Peyer's patch (tissue), 4 donors: ENCODE measurements at regions not wholly inside any gene's neighbourhood (a gene's known extent, or its start where the extent isn't known, plus 50 kb on each side); places are given as distances from the start of the nearest gene placed in this dataset.

ENCODE experiments used
- POLR2A ChIP-seq, 2 donors: fragments of 450-650 bp; IDR thresholded peaks; one replicate each; pipeline ENCODE4 v1.5.1; 2017; ENCODE audit warnings: antibody characterized with exemption in 2 of 2, mild to moderate bottlenecking in 2 of 2, moderate library complexity in 2 of 2
- TF ChIP-seq, protein P1 (sequence below), 6 experiments: fragments of 450-650 bp in 4 of 6; fragments of 200-600 bp in 2 of 6; sonication (generic) in 1 of 6; IDR thresholded peaks; one replicate each; pipeline ENCODE4 v1.5.1; 2017 to 2019; ENCODE audit warnings: antibody characterized with exemption in 6 of 6, mild to moderate bottlenecking in 3 of 6, moderate library complexity in 1 of 6

DNA sequence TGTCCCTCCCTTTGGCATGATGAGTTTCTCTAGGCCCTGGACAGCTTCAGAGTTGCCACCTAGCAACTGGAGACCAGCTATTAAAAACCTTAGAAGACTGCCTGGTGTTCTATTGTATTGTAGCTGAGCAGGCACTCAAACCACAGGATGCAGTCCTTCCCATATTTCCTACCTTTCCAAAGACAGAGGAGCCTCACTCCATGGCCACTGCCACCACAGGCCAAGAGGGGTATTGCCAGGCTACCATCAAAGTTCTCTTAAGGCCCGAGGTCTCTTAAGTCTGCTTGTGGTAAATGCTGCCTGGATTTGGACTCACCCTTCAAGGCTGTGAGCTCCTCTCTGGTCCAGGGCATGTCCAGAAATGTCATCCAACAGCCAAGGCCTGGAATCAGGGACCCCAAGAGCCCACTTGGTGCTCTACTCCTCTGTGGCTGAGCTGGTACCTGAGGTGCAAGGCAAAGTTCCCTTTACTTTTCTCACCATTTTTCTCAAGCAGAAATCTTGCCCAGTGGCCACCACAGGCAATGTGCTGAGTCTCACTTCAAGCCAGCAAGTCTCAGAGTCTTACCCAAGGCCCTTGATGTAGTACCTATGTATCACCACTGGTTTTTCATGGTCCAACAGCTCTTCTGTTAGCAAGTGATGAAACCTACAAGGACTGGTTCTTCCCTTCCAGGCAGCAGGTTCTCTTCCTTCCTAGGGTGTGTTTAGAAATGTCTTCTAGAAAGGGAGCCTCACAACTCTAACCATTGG lies 269.4 kb downstream of the AMY1C start:
- TF ChIP-seq, protein P1, sequence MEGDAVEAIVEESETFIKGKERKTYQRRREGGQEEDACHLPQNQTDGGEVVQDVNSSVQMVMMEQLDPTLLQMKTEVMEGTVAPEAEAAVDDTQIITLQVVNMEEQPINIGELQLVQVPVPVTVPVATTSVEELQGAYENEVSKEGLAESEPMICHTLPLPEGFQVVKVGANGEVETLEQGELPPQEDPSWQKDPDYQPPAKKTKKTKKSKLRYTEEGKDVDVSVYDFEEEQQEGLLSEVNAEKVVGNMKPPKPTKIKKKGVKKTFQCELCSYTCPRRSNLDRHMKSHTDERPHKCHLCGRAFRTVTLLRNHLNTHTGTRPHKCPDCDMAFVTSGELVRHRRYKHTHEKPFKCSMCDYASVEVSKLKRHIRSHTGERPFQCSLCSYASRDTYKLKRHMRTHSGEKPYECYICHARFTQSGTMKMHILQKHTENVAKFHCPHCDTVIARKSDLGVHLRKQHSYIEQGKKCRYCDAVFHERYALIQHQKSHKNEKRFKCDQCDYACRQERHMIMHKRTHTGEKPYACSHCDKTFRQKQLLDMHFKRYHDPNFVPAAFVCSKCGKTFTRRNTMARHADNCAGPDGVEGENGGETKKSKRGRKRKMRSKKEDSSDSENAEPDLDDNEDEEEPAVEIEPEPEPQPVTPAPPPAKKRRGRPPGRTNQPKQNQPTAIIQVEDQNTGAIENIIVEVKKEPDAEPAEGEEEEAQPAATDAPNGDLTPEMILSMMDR (IDR thresholded peaks at IDR 0.05) = no peak
- no peak for TF ChIP-seq POLR2A (IDR thresholded peaks at IDR 0.05)
